GM19438 (cell line): ENCODE measurements at regions not wholly inside any gene's neighbourhood (a gene's known extent, or its start where the extent isn't known, plus 50 kb on each side); places are given as distances from the start of the nearest gene placed in this dataset.
"Not testable (repeated sequence)": the region's sequence is repeated elsewhere in the genome, so short reads cannot be mapped to it uniquely, and the experiment has no call there.

Experiments used
- ATAC-seq: cut with Tn5 transposase; IDR thresholded peaks from one replicate; pipeline ENCODE4 v1.9.1; 2021; ENCODE audit warnings: low read depth; ENCODE audit not compliant: unreplicated experiment

GRCh38 chr16:46519063-46519462 is 102.1 kb downstream of the SHCBP1 start:
- ATAC-seq: no peak

- ATAC-seq: no peak
Measured at GRCh38 chr16:46496701-46497100, 124.5 kb downstream of the SHCBP1 start.

DNA sequence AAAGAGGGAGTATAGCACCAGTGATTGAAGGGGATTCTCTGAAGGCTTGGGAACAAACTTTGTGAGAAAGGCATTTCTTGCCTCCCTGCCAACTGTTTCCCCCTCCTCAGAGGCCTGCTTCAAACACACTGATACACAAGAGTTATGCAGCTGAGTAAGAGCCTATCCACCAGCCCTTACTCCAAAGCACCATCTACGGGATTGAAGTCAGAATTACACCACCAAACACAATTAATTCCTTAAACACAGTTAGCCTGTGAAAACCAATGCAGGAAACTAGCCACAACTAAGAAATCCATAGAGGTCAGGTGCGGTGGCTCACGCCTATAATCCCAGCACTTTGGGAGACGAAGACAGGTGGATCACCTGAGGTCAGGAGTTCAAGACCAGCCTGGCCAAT is 138.3 kb downstream of the SHCBP1 start:
- no peak for ATAC-seq

DNA sequence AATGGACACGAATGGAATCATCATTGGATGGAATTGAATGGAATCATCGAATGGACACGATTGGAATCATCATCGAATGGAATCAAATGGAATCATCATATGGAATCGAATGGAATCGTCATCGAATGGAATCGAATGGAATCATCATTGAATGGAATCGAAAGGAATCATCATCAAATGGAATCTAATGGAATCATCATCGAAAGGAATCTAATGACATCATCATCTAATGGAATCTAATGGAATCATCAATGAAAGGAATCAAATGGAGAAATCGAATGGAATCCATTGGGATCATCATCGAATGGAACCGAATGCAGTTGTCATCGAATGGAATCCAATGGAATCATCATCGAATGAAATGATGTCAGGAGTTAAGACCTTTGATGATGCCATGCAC is 154.9 kb downstream of the SHCBP1 start:
- no peak for ATAC-seq

DNA sequence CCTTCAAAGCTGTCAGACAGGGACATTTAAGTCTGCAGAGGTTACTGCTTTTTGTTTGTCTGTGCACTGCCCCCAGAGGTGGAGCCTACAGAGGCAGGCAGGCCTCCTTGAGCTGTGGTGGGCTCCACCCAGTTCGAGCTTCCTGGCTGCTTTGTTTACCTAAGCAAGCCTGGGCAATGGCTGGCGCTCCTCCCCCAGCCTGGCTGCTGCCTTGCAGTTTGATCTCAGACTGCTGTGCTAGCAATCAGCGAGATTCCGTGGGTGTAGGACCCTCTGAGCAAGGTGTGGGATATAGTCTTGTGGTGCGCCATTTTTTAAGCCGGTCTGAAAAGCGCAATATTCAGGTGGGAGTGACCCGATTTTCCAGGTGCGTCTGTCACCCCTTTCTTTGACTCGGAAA is 166.4 kb downstream of the SHCBP1 start:
- not testable (repeated sequence) for ATAC-seq

DNA sequence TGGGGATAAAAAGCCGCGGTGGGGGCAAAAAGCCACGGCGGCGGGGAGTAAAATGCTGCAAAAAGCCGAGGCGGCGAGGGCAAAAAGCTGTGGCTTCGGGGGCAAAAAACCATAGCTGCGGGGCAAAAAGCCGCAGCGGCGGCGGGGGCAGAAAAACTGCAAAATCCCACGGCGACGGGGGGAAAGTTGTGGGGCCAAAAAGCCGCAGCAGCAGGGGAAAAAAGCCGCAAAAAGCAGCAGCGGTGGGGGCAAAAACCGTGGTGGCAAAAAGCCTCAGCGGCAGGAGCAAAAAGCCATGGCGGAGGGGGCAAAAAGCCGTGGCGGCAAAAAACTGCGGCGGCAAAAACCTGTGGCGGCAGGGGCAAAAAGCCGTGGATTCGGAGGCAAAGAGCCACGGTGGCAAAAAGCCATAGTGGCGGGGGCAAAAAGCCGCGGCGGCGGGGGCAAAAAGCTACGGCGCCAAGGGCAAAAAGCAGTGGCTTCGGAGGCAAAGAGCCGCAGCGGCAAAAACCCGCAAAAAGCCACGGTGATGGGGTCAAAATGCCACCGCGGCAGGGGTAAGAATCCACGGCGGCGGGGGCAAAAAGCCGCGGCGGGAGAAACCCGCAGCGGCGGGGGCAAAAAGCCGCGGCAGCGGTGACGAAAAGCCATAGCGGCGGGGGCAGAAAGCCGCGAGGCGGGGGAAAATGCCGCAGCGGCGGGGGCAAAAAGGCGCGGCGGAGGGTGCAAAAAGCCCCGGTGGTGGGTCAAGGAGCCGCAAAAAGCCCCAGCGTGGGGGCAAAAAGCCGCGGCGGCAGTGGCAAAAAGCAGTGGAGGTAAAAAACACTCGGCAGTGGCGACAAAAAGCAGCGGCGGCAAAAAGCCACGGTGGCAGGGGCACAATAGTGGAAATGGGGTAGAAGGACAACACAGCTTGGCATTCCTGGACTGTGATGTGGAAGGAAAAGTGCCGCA is 192.8 kb downstream of the SHCBP1 start:
- no peak for ATAC-seq

- no peak for ATAC-seq
Measured at GRCh38 chr16:46427340-46428107, 193.7 kb downstream of the SHCBP1 start.

GRCh38 chr16:46426336-46426735 is 194.8 kb downstream of the SHCBP1 start:
- no peak for ATAC-seq

DNA sequence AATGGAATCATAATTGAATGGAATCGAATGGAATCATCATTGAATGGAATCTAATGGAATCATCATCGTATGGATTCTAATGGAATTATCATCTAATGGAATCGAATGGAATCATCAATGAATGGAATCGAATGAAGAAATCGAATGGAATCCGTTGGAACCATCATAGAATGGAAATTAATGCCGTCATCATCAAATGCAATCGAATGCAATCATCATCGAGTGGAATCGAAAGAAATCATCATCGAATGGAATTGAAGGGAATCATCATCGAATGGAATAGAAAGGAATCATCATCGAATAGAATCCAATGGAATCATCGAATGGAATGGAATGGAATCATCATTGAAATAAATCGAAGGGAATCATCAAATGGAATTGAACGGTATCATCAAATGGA is 217.2 kb downstream of the SHCBP1 start:
- no peak for ATAC-seq

GRCh38 chr16:46398559-46398958 is 222.6 kb downstream of the SHCBP1 start:
- ATAC-seq: not testable (repeated sequence)

GRCh38 chr16:46396883-46397270 is 224.3 kb downstream of the SHCBP1 start:
- ATAC-seq: not testable (repeated sequence)

DNA sequence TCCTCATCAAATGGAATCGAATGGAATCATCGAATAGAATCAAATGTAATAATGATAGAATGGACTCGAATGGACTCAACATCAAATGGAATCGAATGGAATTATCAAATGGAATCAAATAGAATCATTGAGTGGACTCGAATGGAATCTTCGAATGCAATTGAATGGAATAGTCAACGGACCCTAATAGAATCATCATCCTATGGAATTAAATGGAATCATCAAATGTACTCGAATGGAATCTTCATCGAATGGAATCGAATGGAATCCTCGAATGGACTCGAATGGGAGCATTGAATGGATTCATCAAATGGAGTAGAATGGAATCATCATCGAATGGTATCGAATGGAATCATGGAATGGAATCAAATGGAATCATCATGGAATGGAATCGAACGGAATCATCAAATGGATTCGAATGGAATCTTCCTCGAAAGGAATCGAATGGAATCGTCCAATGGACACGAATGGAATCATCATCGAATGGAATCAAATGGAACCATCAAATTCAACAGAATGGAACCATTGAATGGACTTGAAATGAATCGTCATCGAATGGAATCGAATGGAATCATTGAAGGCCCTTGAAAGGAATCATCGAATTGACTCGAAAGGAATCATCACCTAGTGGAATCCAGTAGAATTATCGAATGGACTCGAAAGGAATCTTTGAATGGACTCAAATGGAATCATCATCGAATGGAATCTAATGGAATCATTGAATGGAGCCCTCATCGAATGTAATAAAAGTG is 224.9 kb downstream of the SHCBP1 start:
- ATAC-seq: not testable (repeated sequence)

DNA sequence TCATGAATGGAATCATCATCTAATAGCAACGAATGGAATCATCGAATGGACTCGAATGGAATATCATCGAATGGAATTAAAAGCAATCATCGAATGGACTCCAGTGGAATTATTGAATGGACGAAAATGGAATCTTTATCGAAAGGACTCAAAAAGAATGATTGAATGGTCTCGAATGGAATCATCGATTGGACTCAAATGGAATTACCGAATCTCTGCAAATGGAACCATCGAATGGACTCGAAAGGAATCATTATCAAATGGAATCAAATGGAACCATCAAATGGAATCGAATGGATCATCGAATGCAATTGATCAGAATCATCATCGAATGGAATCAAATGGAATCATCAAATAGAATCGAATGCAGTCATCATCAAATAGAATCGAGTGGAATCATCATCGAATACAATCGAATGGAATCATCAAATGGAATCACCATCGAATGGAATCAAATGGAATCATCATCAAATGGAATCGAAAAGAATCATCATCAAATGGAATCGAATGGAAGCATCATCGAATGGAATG is 225.7 kb downstream of the SHCBP1 start:
- not testable (repeated sequence) for ATAC-seq

GRCh38 chr16:46394963-46395362 is 226.2 kb downstream of the SHCBP1 start:
- not testable (repeated sequence) for ATAC-seq

- ATAC-seq: not testable (repeated sequence)
Measured at GRCh38 chr16:46394149-46394548, 227.0 kb downstream of the SHCBP1 start.

DNA sequence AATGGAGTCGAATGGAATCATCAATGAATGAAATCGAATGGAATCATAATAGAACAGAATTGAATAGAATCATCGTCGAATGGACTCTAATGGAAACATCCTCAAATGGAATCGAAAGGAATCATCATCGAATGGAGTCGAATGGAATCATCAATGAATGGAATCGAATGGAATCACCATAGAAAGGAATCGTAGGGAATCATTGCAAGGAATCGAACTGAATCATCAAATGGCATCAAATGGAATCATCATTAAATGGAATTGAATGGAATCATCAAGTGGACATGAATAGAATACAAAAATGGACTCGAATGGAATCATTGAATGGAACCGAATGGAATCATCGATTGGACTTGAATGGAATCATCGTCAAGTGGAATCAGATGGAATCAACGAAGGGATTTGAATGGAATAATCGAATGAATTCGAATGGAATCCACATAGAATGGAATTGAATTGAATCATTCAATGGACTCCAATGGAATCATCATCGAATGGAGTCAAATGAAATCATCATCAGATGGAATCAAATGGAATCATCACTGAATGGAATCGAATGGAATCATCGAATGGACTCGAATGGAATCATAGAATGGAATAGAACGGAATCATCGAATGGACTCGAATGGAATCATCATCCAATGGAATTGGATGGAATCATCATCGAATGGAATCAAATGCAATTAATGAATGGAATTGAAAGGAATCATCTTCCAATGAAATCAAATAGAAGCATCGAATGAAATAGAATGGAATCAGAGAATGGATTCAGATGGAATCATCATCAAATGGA is 228.1 kb downstream of the SHCBP1 start:
- not testable (repeated sequence) for ATAC-seq

DNA sequence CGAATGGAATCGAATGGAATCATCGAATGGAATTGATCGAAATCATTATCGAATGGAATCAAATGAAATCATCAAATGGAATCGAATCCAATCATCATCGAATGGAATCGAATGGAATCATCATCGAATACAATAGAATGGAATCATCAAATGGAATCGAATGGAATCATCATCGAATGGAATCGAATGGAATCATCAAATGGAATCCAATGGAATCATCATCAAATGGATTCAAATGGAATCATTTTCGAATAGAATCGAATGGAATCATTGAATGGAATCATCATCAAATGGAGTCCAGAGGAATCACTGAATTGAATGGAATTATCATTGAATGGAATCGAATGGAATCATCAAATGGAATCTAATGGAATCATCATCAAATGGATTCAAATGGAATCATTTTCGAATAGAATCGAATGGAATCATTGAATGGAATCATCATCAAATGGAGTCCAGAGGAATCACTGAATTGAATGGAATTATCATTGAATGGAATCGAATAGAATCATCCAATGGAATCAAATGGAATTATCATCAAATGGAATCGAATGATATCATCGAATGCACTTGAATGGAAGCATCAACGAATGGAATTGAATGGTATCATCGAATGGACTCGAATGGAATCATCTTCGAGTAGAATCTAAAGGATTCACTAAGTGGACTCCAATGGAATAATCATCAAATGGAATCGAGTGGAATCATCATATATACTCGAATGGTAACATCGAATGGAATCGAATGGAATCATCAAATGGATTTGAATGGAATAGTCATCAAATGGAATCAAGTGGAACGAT is 230.3 kb downstream of the SHCBP1 start:
- not testable (repeated sequence) for ATAC-seq

DNA sequence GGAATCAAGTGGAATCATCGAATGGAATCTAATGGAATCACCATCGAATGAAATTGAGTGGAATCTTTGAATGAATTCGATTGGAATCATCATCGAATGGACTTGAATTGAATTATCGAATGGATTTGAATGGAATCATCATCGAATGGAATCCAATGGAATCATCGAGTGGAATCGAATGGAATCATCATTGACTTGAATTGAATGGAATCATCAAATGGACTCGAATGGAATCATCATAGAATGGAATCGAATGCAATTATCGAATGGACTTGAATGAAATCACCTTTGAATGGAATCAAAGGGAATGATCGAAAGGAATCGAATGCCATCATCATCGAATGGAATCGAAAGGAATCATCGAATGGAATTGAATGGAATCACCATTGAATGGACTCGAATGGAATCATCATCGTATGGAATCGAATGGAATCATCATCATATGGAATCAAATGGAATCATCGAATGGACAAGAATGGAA is 231.6 kb downstream of the SHCBP1 start:
- ATAC-seq: not testable (repeated sequence)
